ENCODE measurements at regions not wholly inside any gene's neighbourhood (a gene's known extent, or its start where the extent isn't known, plus 50 kb on each side); places are given as distances from the start of the nearest gene placed in this dataset.

DNA sequence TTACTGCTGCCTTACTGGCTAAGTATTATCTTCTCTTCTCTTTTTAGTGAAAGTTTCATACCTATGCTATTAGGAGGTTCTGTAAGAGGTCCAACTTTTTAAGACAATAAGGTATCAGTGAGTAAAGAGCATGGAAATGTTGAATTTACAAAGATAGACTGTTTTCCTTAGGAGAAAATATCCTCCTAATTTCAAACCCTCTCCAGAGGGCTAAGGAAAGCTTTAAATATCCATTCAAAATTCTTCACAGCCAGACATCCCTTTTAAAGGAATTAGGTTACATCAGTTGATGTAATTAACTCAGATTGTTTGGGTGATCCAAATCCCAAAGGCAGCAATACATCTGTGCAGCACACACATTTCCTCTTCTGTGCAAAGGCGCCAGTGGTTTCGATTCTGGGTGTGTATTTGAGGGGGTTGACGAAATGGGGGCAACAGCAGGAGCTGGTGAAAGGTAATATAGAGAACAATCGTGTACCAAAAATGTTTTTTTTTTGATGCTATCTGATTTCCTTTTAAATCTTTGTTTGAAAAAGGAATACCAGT, 273.8 kb upstream of the RPS23 start:
- no peak overlapping the region for H2AFZ ChIP-seq (ENCODE audit: low read depth, low read length)
- H3K4me2 ChIP-seq (ENCODE audit: low read length), result no peak overlapping the region
- Mint-ChIP-seq H3K4me3 (ENCODE audit: unreplicated experiment) (no peak overlapping the region), H3K27ac (ENCODE audit: unreplicated experiment) (no peak overlapping the region), H3K4me1 (ENCODE audit: low read depth, unreplicated experiment) (no peaks in the 10 kb centered on the region), H3K9me3 (ENCODE audit: unreplicated experiment) (no peaks in the 10 kb centered on the region), H3K36me3 (ENCODE audit: low read depth, unreplicated experiment) (no peaks in the 10 kb centered on the region), H3K27me3 (ENCODE audit: low read depth, unreplicated experiment) (no peaks in the 10 kb centered on the region)
- DNase-seq (ENCODE audit: low read depth) (no peak), FAIRE-seq (no peak)
- no peaks in the 10 kb centered on the region for H4K20me1 ChIP-seq (ENCODE audit: insufficient read depth, low read length)
- no peaks in the 10 kb centered on the region for H3K9me3 ChIP-seq (ENCODE audit: insufficient read depth, low read depth, low read length)
- no peaks in the 10 kb centered on the region for H3K36me3 ChIP-seq (ENCODE audit: insufficient read depth, low read length)
- no peak overlapping the region for H3K9ac ChIP-seq (ENCODE audit: low read length)
- no peaks in the 10 kb centered on the region for H3K79me2 ChIP-seq (ENCODE audit: insufficient read depth, low read length)
- peaks cover 3% of the 10 kb centered on the region for H3K4me1 ChIP-seq (ENCODE audit: insufficient read depth, low read length)
- no peaks in the 10 kb centered on the region for H3K27me3 ChIP-seq (ENCODE audit: insufficient read depth, low read length)
- no peak overlapping the region for H3K27ac ChIP-seq (ENCODE audit: low read depth, low read length)
- TF ChIP-seq, protein P1, sequence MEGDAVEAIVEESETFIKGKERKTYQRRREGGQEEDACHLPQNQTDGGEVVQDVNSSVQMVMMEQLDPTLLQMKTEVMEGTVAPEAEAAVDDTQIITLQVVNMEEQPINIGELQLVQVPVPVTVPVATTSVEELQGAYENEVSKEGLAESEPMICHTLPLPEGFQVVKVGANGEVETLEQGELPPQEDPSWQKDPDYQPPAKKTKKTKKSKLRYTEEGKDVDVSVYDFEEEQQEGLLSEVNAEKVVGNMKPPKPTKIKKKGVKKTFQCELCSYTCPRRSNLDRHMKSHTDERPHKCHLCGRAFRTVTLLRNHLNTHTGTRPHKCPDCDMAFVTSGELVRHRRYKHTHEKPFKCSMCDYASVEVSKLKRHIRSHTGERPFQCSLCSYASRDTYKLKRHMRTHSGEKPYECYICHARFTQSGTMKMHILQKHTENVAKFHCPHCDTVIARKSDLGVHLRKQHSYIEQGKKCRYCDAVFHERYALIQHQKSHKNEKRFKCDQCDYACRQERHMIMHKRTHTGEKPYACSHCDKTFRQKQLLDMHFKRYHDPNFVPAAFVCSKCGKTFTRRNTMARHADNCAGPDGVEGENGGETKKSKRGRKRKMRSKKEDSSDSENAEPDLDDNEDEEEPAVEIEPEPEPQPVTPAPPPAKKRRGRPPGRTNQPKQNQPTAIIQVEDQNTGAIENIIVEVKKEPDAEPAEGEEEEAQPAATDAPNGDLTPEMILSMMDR (IDR thresholded peaks at IDR 0.05; ENCODE audit: insufficient read depth, low read depth, low read length), result no peak
- no peak for TF ChIP-seq EZH2 (IDR thresholded peaks at IDR 0.05; ENCODE audit: insufficient read depth, low read length)
- H3K4me3 ChIP-seq (ENCODE audit: insufficient read depth, low read depth, low read length), result no peak overlapping the region

DNA sequence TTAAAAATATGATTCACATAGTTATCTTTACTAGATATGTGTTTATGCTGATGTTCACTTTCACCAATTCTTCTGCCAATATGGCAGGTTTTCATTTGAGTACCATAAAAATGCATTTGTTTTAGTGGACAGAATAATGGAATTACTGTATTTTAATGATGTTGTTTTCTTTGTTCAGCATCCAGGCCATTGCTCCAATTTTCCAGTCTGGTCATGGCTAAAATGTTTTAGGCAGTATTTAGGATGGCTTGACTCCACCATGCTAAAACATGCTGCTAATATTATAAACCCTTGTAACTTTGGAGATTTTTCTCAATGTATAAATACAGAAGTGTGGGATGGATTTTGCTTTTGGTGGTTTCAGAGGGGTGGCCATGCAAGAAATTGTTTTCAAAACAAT, 273.0 kb upstream of the RPS23 start:
- Histone ChIP-seq H3K27ac (ENCODE audit: low read depth, low read length) (no peak overlapping the region), H3K9ac (ENCODE audit: low read length) (no peak overlapping the region), H3K4me2 (ENCODE audit: low read length) (no peak overlapping the region), H3K9me3 (ENCODE audit: insufficient read depth, low read depth, low read length) (no peaks in the 10 kb centered on the region), H3K36me3 (ENCODE audit: insufficient read depth, low read length) (no peaks in the 10 kb centered on the region), H4K20me1 (ENCODE audit: insufficient read depth, low read length) (no peaks in the 10 kb centered on the region), H3K4me3 (ENCODE audit: insufficient read depth, low read depth, low read length) (no peak overlapping the region), H2AFZ (ENCODE audit: low read depth, low read length) (no peak overlapping the region), H3K4me1 (ENCODE audit: insufficient read depth, low read length) (peaks cover 3% of the 10 kb centered on the region), H3K79me2 (ENCODE audit: insufficient read depth, low read length) (no peaks in the 10 kb centered on the region), H3K27me3 (ENCODE audit: insufficient read depth, low read length) (no peaks in the 10 kb centered on the region)
- H3K9me3 Mint-ChIP-seq (ENCODE audit: unreplicated experiment), result no peaks in the 10 kb centered on the region
- FAIRE-seq, result no peak
- no peak overlapping the region for H3K4me3 Mint-ChIP-seq (ENCODE audit: unreplicated experiment)
- H3K27me3 Mint-ChIP-seq (ENCODE audit: low read depth, unreplicated experiment), result no peaks in the 10 kb centered on the region
- DNase-seq (ENCODE audit: low read depth), result no peak
- no peaks in the 10 kb centered on the region for H3K4me1 Mint-ChIP-seq (ENCODE audit: low read depth, unreplicated experiment)
- H3K27ac Mint-ChIP-seq (ENCODE audit: unreplicated experiment), result no peak overlapping the region
- TF ChIP-seq, protein P1 (IDR thresholded peaks at IDR 0.05; ENCODE audit: insufficient read depth, low read depth, low read length), result no peak
- no peak for TF ChIP-seq EZH2 (IDR thresholded peaks at IDR 0.05; ENCODE audit: insufficient read depth, low read length)
- no peaks in the 10 kb centered on the region for H3K36me3 Mint-ChIP-seq (ENCODE audit: low read depth, unreplicated experiment)

DNA sequence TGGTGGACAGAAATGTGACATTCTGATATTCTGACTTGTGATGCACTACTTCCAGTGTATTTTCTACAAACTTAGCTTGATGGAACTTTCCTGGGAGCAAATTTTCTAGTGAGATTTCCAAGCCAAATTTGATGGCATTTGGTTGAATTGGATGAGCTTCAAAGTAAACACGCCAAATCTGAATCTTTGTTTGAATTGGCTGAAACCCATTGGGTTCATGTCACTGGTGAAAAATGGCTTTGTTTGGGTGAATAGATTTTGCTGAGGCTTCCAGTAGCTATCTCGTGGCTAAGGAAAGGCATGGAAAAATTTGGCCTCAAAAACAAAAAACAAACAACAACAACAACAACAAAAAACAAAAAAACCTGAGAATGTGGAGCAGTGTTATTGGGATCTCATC, 271.1 kb upstream of the RPS23 start:
- Mint-ChIP-seq H3K27ac (ENCODE audit: unreplicated experiment) (no peak overlapping the region), H3K9me3 (ENCODE audit: unreplicated experiment) (peaks cover 8% of the 10 kb centered on the region), H3K4me1 (ENCODE audit: low read depth, unreplicated experiment) (no peaks in the 10 kb centered on the region), H3K27me3 (ENCODE audit: low read depth, unreplicated experiment) (no peaks in the 10 kb centered on the region), H3K36me3 (ENCODE audit: low read depth, unreplicated experiment) (no peaks in the 10 kb centered on the region), H3K4me3 (ENCODE audit: unreplicated experiment) (no peak overlapping the region)
- Histone ChIP-seq H3K4me3 (ENCODE audit: insufficient read depth, low read depth, low read length) (no peak overlapping the region), H3K4me1 (ENCODE audit: insufficient read depth, low read length) (peaks cover 3% of the 10 kb centered on the region), H4K20me1 (ENCODE audit: insufficient read depth, low read length) (no peaks in the 10 kb centered on the region), H3K9me3 (ENCODE audit: insufficient read depth, low read depth, low read length) (no peaks in the 10 kb centered on the region), H3K27me3 (ENCODE audit: insufficient read depth, low read length) (no peaks in the 10 kb centered on the region), H3K79me2 (ENCODE audit: insufficient read depth, low read length) (no peaks in the 10 kb centered on the region), H3K9ac (ENCODE audit: low read length) (no peak overlapping the region), H3K27ac (ENCODE audit: low read depth, low read length) (no peak overlapping the region), H3K36me3 (ENCODE audit: insufficient read depth, low read length) (no peaks in the 10 kb centered on the region), H3K4me2 (ENCODE audit: low read length) (no peak overlapping the region), H2AFZ (ENCODE audit: low read depth, low read length) (no peak overlapping the region)
- DNase-seq (ENCODE audit: low read depth), result peak; percentile 63
- no peak for FAIRE-seq
- TF ChIP-seq, protein P1 (IDR thresholded peaks at IDR 0.05; ENCODE audit: insufficient read depth, low read depth, low read length), result no peak
- no peak for TF ChIP-seq EZH2 (IDR thresholded peaks at IDR 0.05; ENCODE audit: insufficient read depth, low read length)
